Heart left ventricle (tissue), 16 donors: ENCODE measurements at regions not wholly inside any gene's neighbourhood (a gene's known extent, or its start where the extent isn't known, plus 50 kb on each side); places are given as distances from the start of the nearest gene placed in this dataset.

Experiments
- ATAC-seq, 4 donors: fragments of 200-7000 bp; cut with Tn5 transposase; one replicate each; pipeline ENCODE4 v1.9.1; 2020 to 2022; ENCODE audit warnings: moderate library complexity in 4 of 4, mild to moderate bottlenecking in 3 of 4, moderate number of reproducible peaks in 1 of 4
- DNase-seq, 5 donors: peaks; one replicate each; pipeline ENCODE4 v3.0.0-alpha.2; 2020
- H3K27ac ChIP-seq, 12 donors: fragments of 200-600 bp; sonication (generic) in 4 of 12; one replicate each; pipeline versions ENCODE4 v1.5.0 to v1.8.0; 2016 to 2022; ENCODE audit warnings: mild to moderate bottlenecking in 2 of 12
- H3K27me3 ChIP-seq, 9 donors: fragments of 200-600 bp; sonication (generic) in 2 of 9; one replicate each; pipeline versions ENCODE4 v1.5.1 to v1.8.0; 2016 to 2022; ENCODE audit warnings: mild to moderate bottlenecking in 3 of 9
- H3K36me3 ChIP-seq, 9 donors: fragments of 200-600 bp; sonication (generic) in 2 of 9; one replicate each; pipeline versions ENCODE4 v1.5.0 to v1.8.0; 2018 to 2022; ENCODE audit warnings: mild to moderate bottlenecking in 2 of 9
- H3K4me1 ChIP-seq, 12 donors: fragments of 200-600 bp; sonication (generic) in 4 of 12; one replicate each; pipeline versions ENCODE4 v1.5.0 to v1.8.0; 2016 to 2022; ENCODE audit warnings: mild to moderate bottlenecking in 3 of 12
- H3K4me3 ChIP-seq, 12 donors: fragments of 200-600 bp; sonication (generic) in 4 of 12; one replicate each; pipeline versions ENCODE4 v1.5.0 to v1.8.0; 2017 to 2022; ENCODE audit warnings: mild to moderate bottlenecking in 9 of 12, moderate library complexity in 4 of 12
- H3K9me3 ChIP-seq, 12 donors: fragments of 200-600 bp; sonication (generic) in 4 of 12; one replicate each; pipeline versions ENCODE4 v1.5.0 to v1.8.0; 2016 to 2022; ENCODE audit warnings: mild to moderate bottlenecking in 1 of 12
- POLR2A ChIP-seq, 2 donors: fragments of 450-650 bp; IDR thresholded peaks; one replicate each; pipeline ENCODE4 v1.6.1; 2017; ENCODE audit warnings: antibody characterized with exemption in 2 of 2, mild to moderate bottlenecking in 2 of 2, moderate library complexity in 2 of 2
- WGBS, 4 donors: extraction: QIAGEN DNeasy Blood & Tissue Kit in 2 of 4; methylation state at CpG; one replicate each; pipeline versions ENCODE4 v1.1.5 to v1.1.7; 2013 to 2018; 5-methylcytosine and 5-hydroxymethylcytosine counted together
- intact Hi-C, 10 donors: fragments of 100-400 bp; cut with DNase I; formaldehyde crosslinking; loops; one replicate each; pipeline versions ENCODE4 v1.11.1 to v1.14.2; 2022
- TF ChIP-seq, protein P1 (sequence below), 12 donors: fragments of 200-600 bp; sonication (generic) in 4 of 12; IDR thresholded peaks; one replicate each; pipeline versions ENCODE4 v1.5.0 to v1.8.0; 2018 to 2022; ENCODE audit warnings: antibody characterized with exemption in 12 of 12, mild to moderate bottlenecking in 5 of 12
- donor health status: ischemic (EF 13 %, LVEDD 7.1; RV severe dilation, severe dysfunction).
- donor health status: healthy with polysubstance abuse.
- donor health status: DM: no; HTN: yes; CAD: no.
- donor health status: DM: no; HTN: no; CAD: no.
- donor health status: ischemic (EF 25% LVEDD 6.9; RV normal size, moderate dysfunction).
- donor health status: ischemic (EF 25% LVEDD 5.7; RV mildly dilated, moderate dysfunction).
- donor health status: healthy.
- donor health status: DM: yes; HTN: yes; CAD: no.
- donor health status: ischemic (EF 35%, LVEDD 5.7; RV mildly dilated, moderate dysfunction).
- donor health status: nonischemic (EF 11% LVEDD 7.7; RV severe dilation, severe dysfunction).
- donor health status: DM: yes; HTN: yes; CAD: no.
- donor health status: PGD.
- donor health status: ischemic (EF 29% LVEDD 5.4; RV normal size, mild dysfunction).
- donor health status: nonischemic (EF 23%, LVEDD 6.1; RV moderate dilation, normal function).

DNA sequence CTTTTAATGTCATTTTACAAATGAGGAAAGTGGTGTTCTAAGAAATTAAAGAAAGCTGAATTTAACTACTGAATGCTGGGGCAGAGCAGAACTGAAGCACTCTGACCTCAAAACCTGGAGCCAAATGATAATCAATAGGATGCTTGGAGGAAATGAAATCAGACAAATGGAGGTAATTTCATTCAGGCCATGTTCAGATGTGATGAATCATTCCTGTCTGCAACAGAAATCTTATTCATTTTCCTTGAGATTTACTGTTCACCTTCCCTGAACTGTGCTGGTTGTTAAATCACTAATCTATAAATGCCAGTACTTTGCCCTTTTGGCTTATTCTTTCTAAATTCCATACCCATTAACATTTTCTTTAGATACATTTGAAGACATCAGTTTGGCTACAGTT is 85.6 kb upstream of the SNX7 start:
- no peaks in the 10 kb centered on the region for H3K27me3 ChIP-seq

DNA sequence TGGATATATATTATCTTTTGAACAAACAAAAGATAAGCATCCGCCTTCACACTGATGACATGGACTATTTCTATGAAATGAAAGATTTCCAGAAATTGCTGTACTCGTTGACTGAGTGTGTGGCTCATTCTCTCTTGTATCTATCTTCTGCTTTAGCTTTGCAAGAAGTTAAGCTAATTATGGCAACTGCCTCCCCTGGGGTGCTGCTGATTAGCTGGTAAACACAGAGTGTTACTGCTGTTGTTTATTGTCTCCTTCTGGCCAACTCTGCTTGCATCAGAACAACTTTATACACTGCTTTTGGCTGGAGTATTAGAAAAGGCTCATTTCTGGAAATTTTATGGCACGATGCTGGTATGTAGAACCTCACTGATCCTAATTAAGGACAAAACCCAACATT is 95.6 kb upstream of the SNX7 start:
- TF ChIP-seq, protein P1, sequence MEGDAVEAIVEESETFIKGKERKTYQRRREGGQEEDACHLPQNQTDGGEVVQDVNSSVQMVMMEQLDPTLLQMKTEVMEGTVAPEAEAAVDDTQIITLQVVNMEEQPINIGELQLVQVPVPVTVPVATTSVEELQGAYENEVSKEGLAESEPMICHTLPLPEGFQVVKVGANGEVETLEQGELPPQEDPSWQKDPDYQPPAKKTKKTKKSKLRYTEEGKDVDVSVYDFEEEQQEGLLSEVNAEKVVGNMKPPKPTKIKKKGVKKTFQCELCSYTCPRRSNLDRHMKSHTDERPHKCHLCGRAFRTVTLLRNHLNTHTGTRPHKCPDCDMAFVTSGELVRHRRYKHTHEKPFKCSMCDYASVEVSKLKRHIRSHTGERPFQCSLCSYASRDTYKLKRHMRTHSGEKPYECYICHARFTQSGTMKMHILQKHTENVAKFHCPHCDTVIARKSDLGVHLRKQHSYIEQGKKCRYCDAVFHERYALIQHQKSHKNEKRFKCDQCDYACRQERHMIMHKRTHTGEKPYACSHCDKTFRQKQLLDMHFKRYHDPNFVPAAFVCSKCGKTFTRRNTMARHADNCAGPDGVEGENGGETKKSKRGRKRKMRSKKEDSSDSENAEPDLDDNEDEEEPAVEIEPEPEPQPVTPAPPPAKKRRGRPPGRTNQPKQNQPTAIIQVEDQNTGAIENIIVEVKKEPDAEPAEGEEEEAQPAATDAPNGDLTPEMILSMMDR (IDR thresholded peaks at IDR 0.05) = no peak
- TF ChIP-seq POLR2A (IDR thresholded peaks at IDR 0.05) = no peak

More for the DNA sequence above, 85.6 kb upstream of the SNX7 start:
- H3K36me3 ChIP-seq = no peaks in the 10 kb centered on the region
- H3K9me3 ChIP-seq = no peaks in the 10 kb centered on the region
- no peak overlapping the region for H3K27ac ChIP-seq
- intact Hi-C loops = no loop called here
- ATAC-seq (no peak), DNase-seq (no peak)
- no peak overlapping the region for H3K4me3 ChIP-seq
- no peaks in the 10 kb centered on the region for H3K4me1 ChIP-seq
- TF ChIP-seq, protein P1 (IDR thresholded peaks at IDR 0.05) = no peak
- TF ChIP-seq POLR2A (IDR thresholded peaks at IDR 0.05) = no peak

GRCh38 chr1:98559291-98559690 is 102.2 kb upstream of the SNX7 start:
- peaks cover 0 to 14% (median 0%) of the 10 kb centered on the region in 12 donors for H3K9me3 ChIP-seq
- no peak overlapping the region for H3K4me3 ChIP-seq
- no peak for ATAC-seq
- no peaks in the 10 kb centered on the region for H3K36me3 ChIP-seq
- intact Hi-C loops = no loop called here
- no peaks in the 10 kb centered on the region for H3K4me1 ChIP-seq
- H3K27ac ChIP-seq = no peak overlapping the region
- DNase-seq = no peak
- TF ChIP-seq, protein P1 (IDR thresholded peaks at IDR 0.05) = no peak
- TF ChIP-seq POLR2A (IDR thresholded peaks at IDR 0.05) = no peak
- WGBS, 4 donors = 90 to 95% (median 92%) methylated on average over 2 of the region's 2 CpGs
- no peaks in the 10 kb centered on the region for H3K27me3 ChIP-seq

More for the DNA sequence above, 95.6 kb upstream of the SNX7 start:
- Histone ChIP-seq H3K4me1 (no peaks in the 10 kb centered on the region), H3K27me3 (no peaks in the 10 kb centered on the region), H3K9me3 (peaks cover 0 to 14% (median 0%) of the 10 kb centered on the region in 12 donors), H3K4me3 (no peak overlapping the region), H3K27ac (no peak overlapping the region), H3K36me3 (no peaks in the 10 kb centered on the region)
- DNase-seq (no peak), ATAC-seq (no peak)
- intact Hi-C loops = no loop called here
- WGBS, 4 donors = 41 to 50% (median 47%) methylated on average over 3 of the region's 3 CpGs

- no peaks in the 10 kb centered on the region for H3K4me1 ChIP-seq
- TF ChIP-seq, protein P1 (IDR thresholded peaks at IDR 0.05) = no peak
- TF ChIP-seq POLR2A (IDR thresholded peaks at IDR 0.05) = no peak
- no peak overlapping the region for H3K27ac ChIP-seq
- intact Hi-C loops = no loop called here
- no peaks in the 10 kb centered on the region for H3K36me3 ChIP-seq
- no peak overlapping the region for H3K4me3 ChIP-seq
- H3K9me3 ChIP-seq = peaks cover 0 to 4% (median 0%) of the 10 kb centered on the region in 12 donors
- ATAC-seq (no peak), DNase-seq (no peak)
- no peaks in the 10 kb centered on the region for H3K27me3 ChIP-seq
- WGBS, 4 donors = 14 to 23% (median 20%) methylated on average over 2 of the region's 2 CpGs
Measured at GRCh38 chr1:98557895-98558294, 103.6 kb upstream of the SNX7 start.
